Thoracic aorta (tissue), 2 donors: ENCODE measurements at regions not wholly inside any gene's neighbourhood (a gene's known extent, or its start where the extent isn't known, plus 50 kb on each side); places are given as distances from the start of the nearest gene placed in this dataset.

ENCODE experiments used
- ATAC-seq: fragments of 150-250 bp; one replicate; pipeline ENCODE4 v1.8.0; 2017; ENCODE audit warnings: low read depth; ENCODE audit not compliant: insufficient number of reproducible peaks, low FRiP score
- DNase-seq: peaks from one replicate; pipeline ENCODE4 v3.0.0-alpha.2; 2020; ENCODE audit warnings: low spot score
- H3K27ac ChIP-seq, 2 donors: fragments of 200-600 bp; sonication (generic); 1 replicate in 1 of 2; 2 replicates in 1 of 2; pipeline ENCODE4 v1.5.1; 2016; ENCODE audit warnings: mild to moderate bottlenecking in 2 of 2, moderate library complexity in 2 of 2
- H3K27me3 ChIP-seq: fragments of 200-600 bp; sonication (generic); replicated peaks from 2 replicates; pipeline ENCODE4 v1.6.0; 2016; ENCODE audit warnings: mild to moderate bottlenecking; ENCODE audit not compliant: insufficient read depth
- H3K36me3 ChIP-seq: fragments of 200-600 bp; sonication (generic); one replicate; pipeline ENCODE4 v1.5.1; 2016
- H3K4me1 ChIP-seq, 2 donors: fragments of 200-600 bp; sonication (generic); 1 replicate in 1 of 2; 2 replicates in 1 of 2; pipeline versions ENCODE4 v1.5.1 to v1.6.0; 2016; ENCODE audit warnings: low read depth in 2 of 2, mild to moderate bottlenecking in 1 of 2; ENCODE audit not compliant: control insufficient read depth in 1 of 2
- H3K4me3 ChIP-seq: fragments of 200-600 bp; sonication (generic); 2 replicates; pipeline ENCODE4 v1.5.1; 2016; ENCODE audit warnings: mild to moderate bottlenecking
- H3K9me3 ChIP-seq: fragments of 200-600 bp; sonication (generic); 2 replicates; pipeline ENCODE4 v1.5.1; 2016
- TF ChIP-seq, protein P1 (sequence below): fragments of 200-600 bp; sonication (generic); IDR thresholded peaks from one replicate; pipeline ENCODE4 v1.5.1; 2019; ENCODE audit warnings: antibody characterized with exemption

DNA sequence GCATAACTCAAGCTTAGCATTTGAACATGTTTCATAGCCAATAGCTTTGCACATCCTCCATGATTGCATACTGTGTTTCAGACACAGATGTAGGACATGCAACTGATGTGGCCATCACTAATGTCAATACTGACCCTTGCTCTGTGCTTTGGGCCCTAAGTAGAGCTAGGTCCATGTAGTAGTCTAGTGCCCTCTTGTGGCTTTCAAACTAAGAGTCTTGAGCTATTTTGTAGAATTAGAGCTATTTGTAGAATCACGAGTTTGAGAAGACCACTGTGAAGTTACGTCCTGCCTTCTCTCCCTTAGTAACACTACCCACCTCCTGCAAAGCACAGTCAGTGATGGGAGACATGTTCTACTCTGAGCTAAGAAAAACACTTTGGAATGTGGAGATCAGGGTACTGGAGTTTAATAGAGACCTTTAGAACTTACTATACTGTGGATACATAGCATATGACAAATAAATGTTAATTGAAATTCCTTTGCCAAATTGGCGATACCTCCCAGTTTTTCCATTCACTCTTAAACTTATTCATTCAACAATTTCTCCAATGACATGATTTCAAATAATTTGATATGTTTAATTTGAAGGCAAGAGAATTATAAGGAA, 306.5 kb upstream of the TNP1 start:
- peaks cover 0 to 10% of the 10 kb centered on the region in 2 donors for H3K4me1 ChIP-seq
- no peak for DNase-seq
- no peak for ATAC-seq
- H3K27me3 ChIP-seq = no peaks in the 10 kb centered on the region
- no peaks in the 10 kb centered on the region for H3K9me3 ChIP-seq
- H3K36me3 ChIP-seq = no peaks in the 10 kb centered on the region
- TF ChIP-seq, protein P1, sequence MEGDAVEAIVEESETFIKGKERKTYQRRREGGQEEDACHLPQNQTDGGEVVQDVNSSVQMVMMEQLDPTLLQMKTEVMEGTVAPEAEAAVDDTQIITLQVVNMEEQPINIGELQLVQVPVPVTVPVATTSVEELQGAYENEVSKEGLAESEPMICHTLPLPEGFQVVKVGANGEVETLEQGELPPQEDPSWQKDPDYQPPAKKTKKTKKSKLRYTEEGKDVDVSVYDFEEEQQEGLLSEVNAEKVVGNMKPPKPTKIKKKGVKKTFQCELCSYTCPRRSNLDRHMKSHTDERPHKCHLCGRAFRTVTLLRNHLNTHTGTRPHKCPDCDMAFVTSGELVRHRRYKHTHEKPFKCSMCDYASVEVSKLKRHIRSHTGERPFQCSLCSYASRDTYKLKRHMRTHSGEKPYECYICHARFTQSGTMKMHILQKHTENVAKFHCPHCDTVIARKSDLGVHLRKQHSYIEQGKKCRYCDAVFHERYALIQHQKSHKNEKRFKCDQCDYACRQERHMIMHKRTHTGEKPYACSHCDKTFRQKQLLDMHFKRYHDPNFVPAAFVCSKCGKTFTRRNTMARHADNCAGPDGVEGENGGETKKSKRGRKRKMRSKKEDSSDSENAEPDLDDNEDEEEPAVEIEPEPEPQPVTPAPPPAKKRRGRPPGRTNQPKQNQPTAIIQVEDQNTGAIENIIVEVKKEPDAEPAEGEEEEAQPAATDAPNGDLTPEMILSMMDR = peak; percentile 55
- no peak overlapping the region for H3K4me3 ChIP-seq
- no peak overlapping the region for H3K27ac ChIP-seq

DNA sequence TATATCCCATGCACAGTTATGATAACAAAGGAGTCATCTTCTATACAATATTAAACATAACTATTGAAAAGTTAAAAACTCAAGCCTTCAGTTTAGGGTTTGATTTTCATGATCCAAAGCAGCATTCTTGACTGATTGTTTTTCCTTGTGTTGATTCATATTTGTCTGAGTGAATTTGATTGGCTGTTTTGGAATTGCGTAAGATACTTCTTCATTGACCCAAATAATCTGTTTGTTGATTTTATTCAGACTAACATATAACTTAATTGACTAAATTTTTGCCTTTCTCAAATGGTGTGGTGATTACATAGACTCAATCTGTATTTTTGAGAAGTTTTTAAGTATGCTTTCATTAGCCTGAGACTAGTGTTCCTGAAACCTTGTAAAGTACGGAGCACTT, 305.7 kb upstream of the TNP1 start:
- no peak for DNase-seq
- H3K4me1 ChIP-seq = peaks cover 0 to 10% of the 10 kb centered on the region in 2 donors
- H3K4me3 ChIP-seq = no peak overlapping the region
- no peak for ATAC-seq
- H3K9me3 ChIP-seq = no peaks in the 10 kb centered on the region
- TF ChIP-seq, protein P1 = no peak
- H3K36me3 ChIP-seq = no peaks in the 10 kb centered on the region
- no peak overlapping the region for H3K27ac ChIP-seq
- H3K27me3 ChIP-seq = no peaks in the 10 kb centered on the region

DNA sequence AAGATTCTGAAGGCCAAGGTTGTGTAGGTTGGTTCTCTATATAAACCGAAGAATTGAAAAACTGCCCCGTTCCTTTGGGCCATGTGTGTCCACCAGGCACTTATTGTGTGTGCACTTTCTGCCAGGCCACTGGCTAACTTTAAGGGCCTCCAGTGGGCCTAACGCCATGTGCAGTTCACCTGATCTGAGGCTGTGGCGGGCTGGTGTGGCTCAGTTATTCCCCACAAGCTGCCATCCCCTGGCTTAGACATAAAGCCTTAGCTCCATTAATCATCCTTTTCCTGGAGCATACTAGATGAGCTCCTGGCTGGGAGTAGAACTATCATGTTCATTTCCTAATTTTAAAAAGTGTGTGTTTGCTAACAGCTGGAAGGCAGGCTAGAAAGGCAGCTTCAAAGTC, 304.1 kb upstream of the TNP1 start:
- Histone ChIP-seq H3K9me3 (no peaks in the 10 kb centered on the region), H3K4me3 (no peak overlapping the region), H3K27me3 (no peaks in the 10 kb centered on the region), H3K36me3 (no peaks in the 10 kb centered on the region), H3K4me1 (peaks cover 0 to 10% of the 10 kb centered on the region in 2 donors), H3K27ac (no peak overlapping the region)
- no peak for DNase-seq
- TF ChIP-seq, protein P1 = no peak
- no peak for ATAC-seq

DNA sequence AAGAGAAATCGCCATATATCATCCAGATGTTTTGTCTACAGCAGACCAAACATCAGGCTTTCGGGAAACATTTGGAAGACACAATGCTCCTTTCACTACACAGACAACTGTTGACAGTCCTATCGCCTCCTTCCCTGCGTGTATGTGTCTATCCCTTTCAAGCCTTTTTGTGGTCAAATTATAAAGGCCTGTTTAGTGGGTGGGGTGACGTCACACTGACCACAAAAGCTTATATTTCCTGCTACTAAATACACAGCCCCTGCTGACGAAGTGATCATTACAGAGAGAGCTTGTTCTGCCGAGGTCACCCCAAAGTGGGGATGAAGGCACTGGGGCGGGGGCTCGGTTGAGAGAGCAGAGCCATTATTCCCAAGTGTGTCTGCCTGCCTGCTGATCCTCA, 302.7 kb upstream of the TNP1 start:
- H3K27ac ChIP-seq = no peak overlapping the region
- ATAC-seq (no peak), DNase-seq (no peak)

DNA sequence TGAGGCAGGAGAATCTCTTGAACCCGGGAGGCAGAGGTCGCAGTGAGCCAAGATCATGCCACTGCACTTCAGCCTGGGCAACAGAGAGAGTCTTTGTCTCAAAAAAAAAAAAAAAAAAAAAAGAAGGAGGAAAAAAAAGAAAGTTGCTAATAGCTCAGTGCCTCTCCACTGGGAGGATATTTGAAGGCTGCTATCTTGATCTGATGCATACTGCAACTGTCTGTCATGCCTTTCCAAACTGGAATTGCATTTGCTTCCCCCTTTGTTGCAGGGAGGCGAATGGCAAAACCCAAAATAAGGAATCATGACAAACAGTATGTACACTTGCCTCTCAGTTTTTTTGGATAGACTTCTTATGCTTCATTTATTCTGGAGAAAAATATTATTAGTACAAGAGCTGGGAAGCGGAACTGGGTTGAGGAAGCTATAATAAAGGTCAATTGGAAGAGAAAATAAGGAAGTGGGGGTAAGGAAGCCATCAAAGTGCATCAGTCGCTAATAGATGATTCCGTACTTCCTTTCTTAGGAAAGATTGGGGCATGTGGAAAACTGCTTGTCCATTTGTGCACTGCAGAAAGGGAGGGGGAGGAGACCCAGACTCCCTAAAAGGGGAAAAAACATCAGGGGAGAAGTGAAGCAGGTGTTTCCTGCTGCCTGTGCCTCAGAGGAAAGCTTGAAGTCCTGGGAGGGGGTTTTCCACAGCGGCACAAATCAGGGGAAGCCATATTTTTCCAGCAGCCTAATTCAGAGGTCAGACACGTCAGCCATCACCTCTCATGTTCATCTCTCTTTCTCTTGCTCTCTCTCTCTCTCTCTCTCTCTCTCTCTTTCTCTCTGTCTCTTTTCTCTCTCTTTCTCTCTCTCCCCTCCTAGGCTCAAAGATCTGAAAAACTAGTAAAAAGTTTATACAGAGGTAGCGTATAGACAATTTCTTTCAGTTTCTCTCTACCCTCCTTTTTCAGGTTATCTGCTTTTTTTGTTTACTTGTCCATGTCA, 301.4 kb upstream of the TNP1 start:
- DNase-seq = no peak
- Histone ChIP-seq H3K27ac (no peak overlapping the region), H3K27me3 (no peaks in the 10 kb centered on the region), H3K36me3 (no peaks in the 10 kb centered on the region), H3K4me3 (no peak overlapping the region), H3K4me1 (peaks cover 0 to 8% of the 10 kb centered on the region in 2 donors), H3K9me3 (no peaks in the 10 kb centered on the region)
- ATAC-seq = no peak
- TF ChIP-seq, protein P1 = no peak

More for the DNA sequence above, 302.7 kb upstream of the TNP1 start:
- TF ChIP-seq, protein P1 = no peak
- H3K27me3 ChIP-seq = no peaks in the 10 kb centered on the region
- peaks cover 0 to 10% of the 10 kb centered on the region in 2 donors for H3K4me1 ChIP-seq
- H3K9me3 ChIP-seq = no peaks in the 10 kb centered on the region
- H3K4me3 ChIP-seq = no peak overlapping the region
- H3K36me3 ChIP-seq = no peaks in the 10 kb centered on the region
